ENCODE measurements at regions not wholly inside any gene's neighbourhood (a gene's known extent, or its start where the extent isn't known, plus 50 kb on each side); places are given as distances from the start of the nearest gene placed in this dataset.
A peak's percentile ranks its signal among the peaks of the same experiment; 100 is the strongest.

- H3K9me3 Mint-ChIP-seq = no peaks in the 10 kb centered on the region
- H3K27me3 Mint-ChIP-seq (ENCODE audit: insufficient read depth) = no peaks in the 10 kb centered on the region; the same call in 1 of the 2 replicates
- peaks cover 65% of the 10 kb centered on the region for H3K4me1 Mint-ChIP-seq (ENCODE audit: low read depth)
- H3K27ac Mint-ChIP-seq = peak overlapping the region; percentile 93
- no peaks in the 10 kb centered on the region for H3K36me3 Mint-ChIP-seq (ENCODE audit: low read depth)
- TF ChIP-seq, protein P1, sequence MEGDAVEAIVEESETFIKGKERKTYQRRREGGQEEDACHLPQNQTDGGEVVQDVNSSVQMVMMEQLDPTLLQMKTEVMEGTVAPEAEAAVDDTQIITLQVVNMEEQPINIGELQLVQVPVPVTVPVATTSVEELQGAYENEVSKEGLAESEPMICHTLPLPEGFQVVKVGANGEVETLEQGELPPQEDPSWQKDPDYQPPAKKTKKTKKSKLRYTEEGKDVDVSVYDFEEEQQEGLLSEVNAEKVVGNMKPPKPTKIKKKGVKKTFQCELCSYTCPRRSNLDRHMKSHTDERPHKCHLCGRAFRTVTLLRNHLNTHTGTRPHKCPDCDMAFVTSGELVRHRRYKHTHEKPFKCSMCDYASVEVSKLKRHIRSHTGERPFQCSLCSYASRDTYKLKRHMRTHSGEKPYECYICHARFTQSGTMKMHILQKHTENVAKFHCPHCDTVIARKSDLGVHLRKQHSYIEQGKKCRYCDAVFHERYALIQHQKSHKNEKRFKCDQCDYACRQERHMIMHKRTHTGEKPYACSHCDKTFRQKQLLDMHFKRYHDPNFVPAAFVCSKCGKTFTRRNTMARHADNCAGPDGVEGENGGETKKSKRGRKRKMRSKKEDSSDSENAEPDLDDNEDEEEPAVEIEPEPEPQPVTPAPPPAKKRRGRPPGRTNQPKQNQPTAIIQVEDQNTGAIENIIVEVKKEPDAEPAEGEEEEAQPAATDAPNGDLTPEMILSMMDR (IDR thresholded peaks at IDR 0.05) = no peak
- DNase-seq = peak; percentile 95
- peak overlapping the region; percentile 64 for H3K4me3 Mint-ChIP-seq
Observed at GRCh38 chr5:17000291-17000939, 64.3 kb upstream of the MYO10 start.

DNA sequence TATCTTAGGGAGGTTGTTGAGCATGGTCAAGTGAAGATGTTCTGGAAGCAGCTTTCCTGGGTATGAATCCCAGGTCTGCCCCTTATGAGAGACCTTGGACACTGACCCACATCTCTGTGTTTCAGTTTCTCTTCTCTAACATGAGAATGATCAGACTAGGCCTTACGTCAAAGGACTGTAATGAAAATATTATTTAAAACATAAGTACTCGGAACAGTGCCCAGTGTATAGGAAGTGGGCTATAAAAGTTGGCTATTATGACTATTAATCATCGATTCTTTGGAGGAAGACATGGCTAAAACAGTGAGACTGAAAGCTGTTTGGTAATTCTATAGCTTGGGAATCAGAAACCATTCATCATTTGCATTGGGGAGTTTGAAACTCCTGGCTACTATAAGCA lies 65.3 kb upstream of the MYO10 start:
- no peaks in the 10 kb centered on the region for H3K9me3 Mint-ChIP-seq
- TF ChIP-seq, protein P1 (IDR thresholded peaks at IDR 0.05) = no peak
- no peaks in the 10 kb centered on the region; the same call in 1 of the 2 replicates for H3K27me3 Mint-ChIP-seq (ENCODE audit: insufficient read depth)
- peaks cover 66% of the 10 kb centered on the region for H3K4me1 Mint-ChIP-seq (ENCODE audit: low read depth)
- no peaks in the 10 kb centered on the region for H3K36me3 Mint-ChIP-seq (ENCODE audit: low read depth)
- H3K27ac Mint-ChIP-seq = peak overlapping the region; percentile 93
- H3K4me3 Mint-ChIP-seq = peak overlapping the region; percentile 64
- peak; percentile 10 for DNase-seq

- TF ChIP-seq, protein P1 (IDR thresholded peaks at IDR 0.05) = no peak
- Mint-ChIP-seq H3K27ac (peak overlapping the region; percentile 66; the same call in 1 of the 2 replicates), H3K4me3 (no peak overlapping the region), H3K36me3 (ENCODE audit: low read depth) (no peaks in the 10 kb centered on the region), H3K4me1 (ENCODE audit: low read depth) (peaks cover 55% of the 10 kb centered on the region), H3K9me3 (no peaks in the 10 kb centered on the region), H3K27me3 (ENCODE audit: insufficient read depth) (no peaks in the 10 kb centered on the region; the same call in 1 of the 2 replicates)
- no peak for DNase-seq
Observed at GRCh38 chr5:17004441-17005106, 68.5 kb upstream of the MYO10 start.

GRCh38 chr5:17005107-17005828 lies 69.2 kb upstream of the MYO10 start:
- no peaks in the 10 kb centered on the region; the same call in 1 of the 2 replicates for H3K27me3 Mint-ChIP-seq (ENCODE audit: insufficient read depth)
- H3K27ac Mint-ChIP-seq = peak overlapping the region; percentile 66
- H3K36me3 Mint-ChIP-seq (ENCODE audit: low read depth) = no peaks in the 10 kb centered on the region
- DNase-seq = peak; percentile 9
- TF ChIP-seq, protein P1 (IDR thresholded peaks at IDR 0.05) = no peak
- peaks cover 50% of the 10 kb centered on the region for H3K4me1 Mint-ChIP-seq (ENCODE audit: low read depth)
- no peaks in the 10 kb centered on the region for H3K9me3 Mint-ChIP-seq
- H3K4me3 Mint-ChIP-seq = no peak overlapping the region

DNA sequence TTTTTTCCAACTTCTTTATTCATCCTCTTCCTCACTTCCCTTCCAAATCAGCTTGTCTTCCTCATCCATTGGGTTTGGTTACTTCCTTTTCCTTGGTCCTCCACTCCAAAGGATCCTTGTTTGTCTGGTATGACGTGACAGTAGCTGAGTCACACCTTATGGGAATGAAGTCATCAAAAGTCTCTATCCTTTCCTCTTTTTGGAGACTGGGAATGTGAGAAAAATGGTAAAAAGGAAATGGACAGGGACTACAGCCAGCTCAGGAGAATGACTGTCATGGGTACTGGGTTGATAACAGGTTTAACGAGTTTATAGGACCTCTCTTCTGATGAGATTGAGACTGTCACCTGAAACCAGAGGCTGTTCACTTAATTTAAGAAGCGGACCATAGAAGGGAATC lies 76.2 kb upstream of the MYO10 start:
- TF ChIP-seq, protein P1 (IDR thresholded peaks at IDR 0.05) = no peak
- peak; percentile 36 for DNase-seq
- no peaks in the 10 kb centered on the region; the same call in 1 of the 2 replicates for H3K36me3 Mint-ChIP-seq (ENCODE audit: low read depth)
- no peak overlapping the region for H3K4me3 Mint-ChIP-seq
- H3K27ac Mint-ChIP-seq = peak overlapping the region; percentile 67
- no peaks in the 10 kb centered on the region for H3K9me3 Mint-ChIP-seq
- 0 out of 2 replicates have a peak, but pooled peaks cover 1% of the 10 kb centered on the region for H3K27me3 Mint-ChIP-seq (ENCODE audit: insufficient read depth)
- H3K4me1 Mint-ChIP-seq (ENCODE audit: low read depth) = peaks cover 14% of the 10 kb centered on the region
